Lower leg skin (tissue), 3 donors: ENCODE measurements at regions not wholly inside any gene's neighbourhood (a gene's known extent, or its start where the extent isn't known, plus 50 kb on each side); places are given as distances from the start of the nearest gene placed in this dataset.

Experiments used
- POLR2A ChIP-seq, 2 donors: fragments of 450-650 bp; IDR thresholded peaks; one replicate each; pipeline ENCODE4 v1.6.1; 2016 to 2017; ENCODE audit warnings: antibody characterized with exemption in 2 of 2, mild to moderate bottlenecking in 1 of 2, moderate library complexity in 1 of 2
- TF ChIP-seq, protein P1 (sequence below), 3 donors: fragments of 450-650 bp; IDR thresholded peaks; one replicate each; pipeline ENCODE4 v1.5.1; 2016; ENCODE audit warnings: antibody characterized with exemption in 3 of 3, mild to moderate bottlenecking in 3 of 3, moderate library complexity in 2 of 3

GRCh38 chr19:28199323-28199722 lies 1013.6 kb downstream of the UQCRFS1 start:
- TF ChIP-seq, protein P1, sequence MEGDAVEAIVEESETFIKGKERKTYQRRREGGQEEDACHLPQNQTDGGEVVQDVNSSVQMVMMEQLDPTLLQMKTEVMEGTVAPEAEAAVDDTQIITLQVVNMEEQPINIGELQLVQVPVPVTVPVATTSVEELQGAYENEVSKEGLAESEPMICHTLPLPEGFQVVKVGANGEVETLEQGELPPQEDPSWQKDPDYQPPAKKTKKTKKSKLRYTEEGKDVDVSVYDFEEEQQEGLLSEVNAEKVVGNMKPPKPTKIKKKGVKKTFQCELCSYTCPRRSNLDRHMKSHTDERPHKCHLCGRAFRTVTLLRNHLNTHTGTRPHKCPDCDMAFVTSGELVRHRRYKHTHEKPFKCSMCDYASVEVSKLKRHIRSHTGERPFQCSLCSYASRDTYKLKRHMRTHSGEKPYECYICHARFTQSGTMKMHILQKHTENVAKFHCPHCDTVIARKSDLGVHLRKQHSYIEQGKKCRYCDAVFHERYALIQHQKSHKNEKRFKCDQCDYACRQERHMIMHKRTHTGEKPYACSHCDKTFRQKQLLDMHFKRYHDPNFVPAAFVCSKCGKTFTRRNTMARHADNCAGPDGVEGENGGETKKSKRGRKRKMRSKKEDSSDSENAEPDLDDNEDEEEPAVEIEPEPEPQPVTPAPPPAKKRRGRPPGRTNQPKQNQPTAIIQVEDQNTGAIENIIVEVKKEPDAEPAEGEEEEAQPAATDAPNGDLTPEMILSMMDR (IDR thresholded peaks at IDR 0.05) = no peak
- TF ChIP-seq POLR2A (IDR thresholded peaks at IDR 0.05) = no peak
